Fibroblast of the aortic adventitia (primary cell): ENCODE measurements at regions not wholly inside any gene's neighbourhood (a gene's known extent, or its start where the extent isn't known, plus 50 kb on each side); places are given as distances from the start of the nearest gene placed in this dataset.

Experiments used
- DNase-seq: peaks from one replicate; pipeline ENCODE4 v3.0.0-alpha.2; 2010; ENCODE audit warnings: low read depth
- H3K4me3 ChIP-seq: 2 replicates; pipeline ENCODE4 v1.5.1; 2011; ENCODE audit warnings: low read depth, mild to moderate bottlenecking, control low read depth, low read length, moderate library complexity
- CTCF ChIP-seq: IDR thresholded peaks from 2 replicates; pipeline ENCODE4 v1.5.1; 2011; ENCODE audit warnings: mild to moderate bottlenecking, low read length, control low read depth, inconsistent platforms; ENCODE audit not compliant: insufficient read depth

GRCh38 chr3:40828741-40829415 is 304.1 kb downstream of the ZNF621 start:
- DNase-seq, result no peak
- H3K4me3 ChIP-seq, result no peak overlapping the region
- no peak for TF ChIP-seq CTCF

GRCh38 chr3:40829876-40830275 is 305.1 kb downstream of the ZNF621 start:
- no peak for DNase-seq
- TF ChIP-seq CTCF, result no peak
- no peak overlapping the region for H3K4me3 ChIP-seq

GRCh38 chr3:40837300-40837699 is 312.5 kb downstream of the ZNF621 start:
- no peak overlapping the region for H3K4me3 ChIP-seq
- TF ChIP-seq CTCF, result no peak
- no peak for DNase-seq

- H3K4me3 ChIP-seq, result no peak overlapping the region
- no peak for DNase-seq
- no peak for TF ChIP-seq CTCF
Measured at GRCh38 chr3:40841131-40841530, 316.4 kb downstream of the ZNF621 start.

GRCh38 chr3:40841570-40842109 is 316.9 kb downstream of the ZNF621 start:
- no peak for DNase-seq
- TF ChIP-seq CTCF, result no peak
- H3K4me3 ChIP-seq, result no peak overlapping the region

- no peak for TF ChIP-seq CTCF
- H3K4me3 ChIP-seq, result no peak overlapping the region
- no peak for DNase-seq
Measured at GRCh38 chr3:40842714-40843113, 318.0 kb downstream of the ZNF621 start.

- no peak for TF ChIP-seq CTCF
Measured at GRCh38 chr3:40843208-40843624, 318.5 kb downstream of the ZNF621 start.

More at GRCh38 chr3:40843208-40843624, 318.5 kb downstream of the ZNF621 start:
- H3K4me3 ChIP-seq, result no peak overlapping the region
- DNase-seq, result no peak
